GM21360 (cell line): ENCODE measurements at regions not wholly inside any gene's neighbourhood (a gene's known extent, or its start where the extent isn't known, plus 50 kb on each side); places are given as distances from the start of the nearest gene placed in this dataset.

Experiments
- ATAC-seq: cut with Tn5 transposase; IDR thresholded peaks from one replicate; pipeline ENCODE4 v1.9.1; 2021; ENCODE audit warnings: mild to moderate bottlenecking, moderate library complexity; ENCODE audit not compliant: unreplicated experiment

- no peak for ATAC-seq
These were observed 103.0 kb downstream of the ACKR3 start for GRCh38 chr2:236672606-236673005.

DNA sequence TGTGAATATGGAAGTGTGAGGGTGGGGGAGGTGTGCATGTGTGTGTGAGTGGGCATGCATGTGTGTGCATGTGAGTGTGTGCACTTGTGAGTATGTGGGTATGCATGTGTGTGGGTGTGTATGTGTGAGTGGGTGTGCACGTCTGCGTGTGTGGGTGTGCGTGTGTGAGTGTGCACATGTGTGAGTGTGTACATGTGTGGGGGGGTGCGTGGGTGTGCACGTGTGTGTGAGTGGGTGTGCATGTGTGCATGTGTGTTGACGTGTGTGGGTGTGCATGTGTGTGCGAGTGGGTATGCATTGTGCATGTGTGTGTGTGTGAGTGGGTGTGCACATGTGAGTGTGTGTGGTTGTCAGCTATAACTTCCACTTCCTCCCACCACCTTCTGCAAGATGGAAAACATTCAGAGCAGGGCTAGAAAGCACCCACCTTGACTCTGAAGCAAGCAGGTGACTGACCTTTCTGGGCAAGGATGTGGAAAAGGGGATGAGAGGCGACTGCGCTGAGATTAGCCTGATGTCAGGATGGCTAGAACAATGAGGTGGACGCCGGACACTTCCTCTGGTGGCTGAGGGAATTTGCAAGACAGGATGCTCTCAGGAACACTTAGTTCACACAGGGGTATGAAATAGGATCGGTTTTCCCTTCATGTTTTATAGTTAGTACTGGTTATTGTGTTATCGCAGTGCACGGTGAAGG, 103.6 kb downstream of the ACKR3 start:
- ATAC-seq, result no peak

DNA sequence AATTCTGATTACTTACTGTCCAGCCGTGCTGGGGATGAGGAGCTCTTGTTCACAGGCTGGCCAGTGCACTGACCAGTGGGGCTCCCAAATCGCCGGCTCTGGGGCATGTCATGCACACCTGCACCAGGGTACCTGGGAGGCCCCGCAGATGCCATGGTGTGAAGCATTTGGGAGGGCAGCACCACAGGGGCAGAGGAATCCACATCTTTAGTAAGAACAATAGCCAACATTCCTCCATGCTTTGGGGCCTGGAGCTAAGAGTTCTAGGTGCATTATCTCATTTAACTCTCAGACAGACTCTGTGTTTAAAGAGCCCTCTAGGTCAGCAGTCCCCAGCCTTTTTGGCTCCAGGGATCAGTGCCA, 104.2 kb downstream of the ACKR3 start:
- ATAC-seq, result no peak

- ATAC-seq, result no peak
These were observed 104.6 kb downstream of the ACKR3 start for GRCh38 chr2:236674238-236674637.

GRCh38 chr2:236674646-236675045, 105.0 kb downstream of the ACKR3 start:
- no peak for ATAC-seq

GRCh38 chr2:236675051-236675450, 105.4 kb downstream of the ACKR3 start:
- ATAC-seq, result no peak

GRCh38 chr2:236675526-236675925, 105.9 kb downstream of the ACKR3 start:
- no peak for ATAC-seq

DNA sequence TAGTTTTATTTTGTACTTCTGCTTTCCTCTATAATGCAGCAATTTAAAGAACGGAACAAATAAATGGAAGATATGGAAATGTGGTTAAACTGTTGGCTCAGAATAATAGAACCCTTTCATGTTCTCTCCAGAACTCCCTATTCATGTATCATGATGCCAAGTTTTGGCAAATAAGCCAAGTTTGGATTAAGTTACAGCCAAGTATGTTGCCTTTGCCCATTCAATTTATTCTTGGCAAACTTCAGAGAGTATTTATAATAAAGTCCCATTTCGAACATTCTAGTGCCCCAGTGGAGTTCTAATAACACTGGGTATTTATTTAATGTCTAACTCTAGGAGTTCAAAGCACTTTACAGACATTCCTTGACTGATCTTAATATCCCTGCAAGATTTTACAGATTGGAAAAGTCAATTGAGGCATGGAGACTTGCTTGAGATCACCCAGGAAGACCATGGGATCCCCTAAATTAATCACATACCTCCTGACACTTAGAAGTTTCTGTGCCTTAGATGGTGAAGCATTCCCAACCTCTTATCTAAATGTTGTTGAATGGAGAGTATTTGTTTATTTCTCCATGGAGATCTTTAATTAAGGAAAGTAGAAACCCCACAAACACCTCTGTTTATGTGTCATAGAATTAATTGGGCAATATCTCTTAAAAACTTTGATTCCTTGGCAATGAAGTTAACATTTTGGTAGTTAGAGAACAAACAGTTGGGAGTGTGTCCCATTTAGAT, 106.7 kb downstream of the ACKR3 start:
- ATAC-seq, result no peak

GRCh38 chr2:236677368-236677767, 107.7 kb downstream of the ACKR3 start:
- ATAC-seq, result no peak

GRCh38 chr2:236678307-236678975, 108.8 kb downstream of the ACKR3 start:
- no peak for ATAC-seq

DNA sequence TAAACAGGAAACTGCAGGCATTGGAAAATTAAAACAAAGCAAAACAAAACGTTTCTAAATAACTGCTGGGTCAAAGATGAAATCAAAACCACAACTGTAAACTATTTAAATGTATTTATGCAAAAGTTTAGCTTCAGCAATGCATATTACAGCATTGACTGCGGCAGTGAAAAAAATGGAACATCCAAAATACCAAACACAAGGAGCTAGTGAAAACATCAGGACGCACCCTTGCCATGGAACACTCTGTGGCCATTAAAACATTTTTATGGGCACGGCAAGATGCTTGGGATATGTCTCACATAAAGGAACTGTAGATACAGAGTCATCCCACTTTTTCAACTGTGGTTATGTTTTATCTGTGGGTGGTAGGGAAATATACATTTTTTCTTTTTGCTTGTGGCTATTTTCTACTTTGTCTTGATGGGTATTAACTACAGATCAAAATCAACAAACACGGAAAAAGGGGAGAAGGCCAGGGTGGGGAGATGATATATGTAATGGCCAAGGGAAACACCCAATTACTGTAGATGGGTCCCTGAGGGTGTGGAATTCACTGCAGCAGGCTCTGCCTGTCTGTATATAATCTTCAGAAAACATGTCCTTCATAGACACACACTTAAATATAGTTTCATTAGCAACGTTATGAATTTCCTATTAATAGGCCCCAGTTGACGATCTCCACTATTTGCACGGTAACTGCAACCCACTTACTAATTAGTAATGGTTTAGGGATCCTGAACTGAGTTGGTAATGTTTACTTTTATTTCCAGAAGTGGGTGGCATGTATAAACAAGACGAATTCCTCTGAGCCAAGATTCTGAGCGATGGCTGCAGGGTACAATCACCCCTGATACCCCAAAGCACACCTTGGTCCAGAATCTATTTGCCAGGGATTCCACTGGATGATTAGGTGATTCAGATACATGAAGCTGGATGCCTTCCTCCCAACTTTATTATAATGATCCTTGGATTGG, 110.5 kb downstream of the ACKR3 start:
- ATAC-seq, result no peak

DNA sequence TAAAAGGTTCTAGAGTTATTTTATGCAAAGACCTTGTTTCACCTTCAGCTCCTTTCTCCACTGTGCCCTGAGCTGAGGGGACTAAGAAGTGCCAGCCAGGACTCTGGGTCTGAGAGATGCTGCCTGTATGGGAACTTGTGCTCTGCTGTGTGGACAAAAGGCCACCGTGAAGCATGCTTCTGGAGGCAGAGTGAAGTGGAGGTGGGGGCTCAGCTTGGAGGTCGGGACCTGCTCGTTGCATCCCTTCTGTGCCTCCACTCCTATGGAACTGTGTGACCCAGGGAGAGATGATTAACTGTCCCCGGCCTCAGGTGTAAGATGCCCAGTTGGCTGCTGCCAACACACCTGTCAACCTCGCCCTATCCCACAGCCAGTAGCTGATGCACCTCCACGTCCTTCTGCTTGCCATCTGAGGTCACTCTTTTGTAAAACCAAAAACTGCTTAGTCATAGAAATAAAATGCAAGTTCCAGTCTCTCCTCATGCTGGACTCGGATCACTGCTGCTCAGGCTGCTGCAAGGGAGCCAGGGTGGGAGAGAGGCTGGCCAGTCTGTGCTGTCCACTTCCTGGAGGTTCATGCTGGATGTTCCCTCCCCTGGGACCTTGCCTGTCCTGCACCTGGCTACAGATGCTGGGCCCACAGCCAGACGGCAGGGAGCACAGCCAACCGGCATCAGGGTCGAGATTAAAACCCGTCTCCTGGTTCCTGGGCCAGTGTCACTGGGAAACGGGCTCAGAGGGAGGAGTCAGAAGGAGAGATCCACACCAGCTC, 113.2 kb downstream of the ACKR3 start:
- ATAC-seq, result no peak

DNA sequence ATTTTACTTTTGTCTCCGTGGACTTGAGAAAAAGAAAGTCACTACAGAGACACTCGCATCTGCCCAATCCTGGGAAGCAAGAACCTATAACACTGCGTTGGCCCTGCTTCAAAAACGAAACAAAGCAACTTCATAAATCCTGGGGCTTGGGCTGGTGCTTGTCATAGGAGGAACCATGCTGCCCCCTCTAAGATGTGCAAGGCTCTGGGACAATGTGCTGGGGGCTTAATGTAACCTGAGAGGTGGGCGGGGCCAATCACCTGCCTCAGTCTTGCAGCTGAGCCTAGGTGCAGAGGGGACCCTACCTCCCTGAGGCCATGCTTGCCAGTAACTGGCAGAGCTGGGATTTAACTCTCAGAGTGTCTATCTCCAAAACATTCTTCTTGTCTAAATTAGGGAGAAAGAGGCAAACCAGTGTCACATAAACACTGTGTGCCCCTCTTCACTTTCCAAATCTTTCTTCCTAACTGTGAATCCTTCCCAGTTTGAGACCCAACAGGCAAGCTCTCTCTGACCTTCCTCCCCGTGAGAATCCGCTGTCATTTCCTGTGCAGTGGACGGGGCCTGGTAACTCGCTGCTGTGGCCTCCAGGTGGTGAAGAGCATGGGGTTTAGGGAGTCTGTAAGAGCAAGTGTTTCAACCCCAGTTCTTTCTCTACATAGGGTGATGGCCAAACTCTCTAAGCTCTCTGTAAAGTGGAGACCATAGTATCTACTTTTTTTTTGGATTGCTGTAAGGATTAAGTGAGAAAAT, 115.1 kb downstream of the ACKR3 start:
- ATAC-seq, result no peak

DNA sequence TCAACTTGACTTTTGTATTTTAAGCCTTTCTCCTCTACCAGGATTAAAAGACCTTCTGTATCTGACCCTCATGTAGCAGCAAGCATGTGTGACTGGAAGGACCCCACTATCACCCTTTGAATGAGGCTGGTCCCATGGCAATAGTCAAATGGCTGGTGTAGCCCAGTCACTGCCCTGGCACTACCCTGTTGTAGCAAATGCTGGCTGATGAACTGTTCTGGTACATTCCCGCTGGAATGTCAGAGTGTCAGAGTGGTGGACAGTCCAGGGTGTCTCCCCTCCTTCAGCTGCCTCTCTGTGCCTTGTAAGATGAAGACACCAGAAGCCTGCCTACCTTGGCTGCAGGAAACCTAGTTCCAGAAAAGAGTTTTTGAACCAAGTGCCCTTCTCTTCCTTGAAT, 115.7 kb downstream of the ACKR3 start:
- no peak for ATAC-seq

- no peak for ATAC-seq
These were observed 116.4 kb downstream of the ACKR3 start for GRCh38 chr2:236685979-236686520.

GRCh38 chr2:236686561-236686960, 116.9 kb downstream of the ACKR3 start:
- ATAC-seq, result no peak

- no peak for ATAC-seq
These were observed 117.8 kb downstream of the ACKR3 start for GRCh38 chr2:236687296-236687965.

- ATAC-seq, result no peak
These were observed 118.5 kb downstream of the ACKR3 start for GRCh38 chr2:236688157-236688556.
